ENCODE measurements at regions not wholly inside any gene's neighbourhood (a gene's known extent, or its start where the extent isn't known, plus 50 kb on each side); places are given as distances from the start of the nearest gene placed in this dataset.

- TF ChIP-seq CBX5 (CRISPR knock-in tag; IDR thresholded peaks at IDR 0.05; ENCODE audit: borderline replicate concordance) (no peak), MAX (IDR thresholded peaks at IDR 0.05) (no peak)
Observed at GRCh38 chr2:215758691-215759090, 254.7 kb downstream of the MREG start.

Data from HepG2 (cell line).